ENCODE measurements at regions not wholly inside any gene's neighbourhood (a gene's known extent, or its start where the extent isn't known, plus 50 kb on each side); places are given as distances from the start of the nearest gene placed in this dataset.

DNA sequence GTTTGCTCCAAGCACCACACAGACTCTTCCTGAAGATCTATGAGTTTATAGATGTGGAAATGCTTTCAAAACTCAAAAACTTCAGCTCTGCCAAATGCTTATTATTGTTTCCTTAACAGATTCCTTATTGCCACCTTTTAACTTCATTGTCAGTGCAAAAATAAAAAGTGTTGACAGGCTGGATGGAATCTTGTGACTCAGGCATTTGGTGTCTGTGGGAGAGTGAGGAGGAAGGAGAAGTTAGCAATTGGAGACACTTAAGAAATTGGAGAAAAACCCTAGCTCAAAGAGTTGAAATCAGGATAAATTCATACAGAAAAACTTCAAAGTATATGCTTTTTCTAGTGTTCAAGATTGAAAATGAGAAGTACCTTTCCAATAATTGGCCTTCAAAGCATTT, 140.6 kb upstream of the PUM3 start:
- DNase-seq (ENCODE audit: low read depth) = no peak
- TF ChIP-seq, protein P1, sequence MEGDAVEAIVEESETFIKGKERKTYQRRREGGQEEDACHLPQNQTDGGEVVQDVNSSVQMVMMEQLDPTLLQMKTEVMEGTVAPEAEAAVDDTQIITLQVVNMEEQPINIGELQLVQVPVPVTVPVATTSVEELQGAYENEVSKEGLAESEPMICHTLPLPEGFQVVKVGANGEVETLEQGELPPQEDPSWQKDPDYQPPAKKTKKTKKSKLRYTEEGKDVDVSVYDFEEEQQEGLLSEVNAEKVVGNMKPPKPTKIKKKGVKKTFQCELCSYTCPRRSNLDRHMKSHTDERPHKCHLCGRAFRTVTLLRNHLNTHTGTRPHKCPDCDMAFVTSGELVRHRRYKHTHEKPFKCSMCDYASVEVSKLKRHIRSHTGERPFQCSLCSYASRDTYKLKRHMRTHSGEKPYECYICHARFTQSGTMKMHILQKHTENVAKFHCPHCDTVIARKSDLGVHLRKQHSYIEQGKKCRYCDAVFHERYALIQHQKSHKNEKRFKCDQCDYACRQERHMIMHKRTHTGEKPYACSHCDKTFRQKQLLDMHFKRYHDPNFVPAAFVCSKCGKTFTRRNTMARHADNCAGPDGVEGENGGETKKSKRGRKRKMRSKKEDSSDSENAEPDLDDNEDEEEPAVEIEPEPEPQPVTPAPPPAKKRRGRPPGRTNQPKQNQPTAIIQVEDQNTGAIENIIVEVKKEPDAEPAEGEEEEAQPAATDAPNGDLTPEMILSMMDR (conservative IDR thresholded peaks at IDR 0.05; ENCODE audit: control insufficient read depth, insufficient read depth, low read depth, low read length) = no peak

DNA sequence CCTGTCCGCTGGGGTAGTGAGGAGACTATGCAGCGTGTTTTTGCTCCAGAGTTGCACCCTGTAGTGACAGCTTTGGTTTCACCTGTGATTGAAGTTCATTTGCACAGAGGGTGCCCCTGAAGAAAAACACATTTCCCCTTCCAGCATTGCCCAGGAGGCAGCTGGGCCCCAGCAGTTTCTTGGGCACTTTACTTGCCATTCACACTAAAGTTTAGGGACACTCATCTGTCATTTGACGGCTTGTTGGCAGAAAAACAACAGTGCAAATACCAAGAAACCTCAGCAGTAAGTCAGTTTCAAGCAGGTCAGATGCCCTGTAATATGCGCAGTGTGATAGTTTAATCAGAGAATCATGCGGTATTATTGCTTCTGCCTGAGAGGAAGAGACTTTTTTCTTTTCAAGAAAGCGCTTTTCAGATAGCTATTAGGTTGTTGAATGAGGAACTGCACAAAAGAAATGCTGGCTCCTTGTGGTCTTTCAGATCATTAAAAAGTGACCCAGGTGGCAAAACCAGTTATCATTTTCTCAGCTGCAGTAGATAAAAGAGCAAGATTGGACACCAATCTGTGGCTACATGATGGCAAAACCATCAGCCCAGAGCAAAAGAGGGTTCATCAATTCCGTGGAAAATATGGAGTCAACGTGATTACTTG, 136.2 kb upstream of the PUM3 start:
- no peak for DNase-seq (ENCODE audit: low read depth)
- TF ChIP-seq, protein P1 (conservative IDR thresholded peaks at IDR 0.05; ENCODE audit: control insufficient read depth, insufficient read depth, low read depth, low read length) = no peak
- no peak overlapping the region for H3K4me3 ChIP-seq (ENCODE audit: control insufficient read depth, low read depth, low read length)

More for the DNA sequence above, 140.6 kb upstream of the PUM3 start:
- H3K4me3 ChIP-seq (ENCODE audit: control insufficient read depth, low read depth, low read length) = no peak overlapping the region

DNA sequence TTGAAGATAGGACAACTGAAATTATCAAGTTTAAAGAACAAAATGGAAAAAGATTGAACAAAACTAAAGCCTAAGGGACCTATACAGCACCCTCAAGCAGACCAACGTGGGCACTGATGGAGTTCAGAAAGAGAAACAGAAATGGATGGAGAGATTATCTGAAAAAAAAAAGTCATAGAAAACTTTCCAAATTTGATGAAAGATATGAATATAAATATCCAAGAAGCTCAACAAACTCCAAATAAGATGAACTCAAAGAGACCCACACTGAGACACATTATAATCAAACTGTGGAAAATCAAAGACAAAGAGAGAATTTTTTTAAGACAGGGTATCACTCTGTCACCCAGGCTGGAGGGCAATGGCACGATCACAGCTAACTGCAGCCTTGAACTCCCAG, 128.6 kb upstream of the PUM3 start:
- H3K4me3 ChIP-seq (ENCODE audit: control insufficient read depth, low read depth, low read length) = no peak overlapping the region
- DNase-seq (ENCODE audit: low read depth) = no peak
- TF ChIP-seq, protein P1 (conservative IDR thresholded peaks at IDR 0.05; ENCODE audit: control insufficient read depth, insufficient read depth, low read depth, low read length) = no peak

DNA sequence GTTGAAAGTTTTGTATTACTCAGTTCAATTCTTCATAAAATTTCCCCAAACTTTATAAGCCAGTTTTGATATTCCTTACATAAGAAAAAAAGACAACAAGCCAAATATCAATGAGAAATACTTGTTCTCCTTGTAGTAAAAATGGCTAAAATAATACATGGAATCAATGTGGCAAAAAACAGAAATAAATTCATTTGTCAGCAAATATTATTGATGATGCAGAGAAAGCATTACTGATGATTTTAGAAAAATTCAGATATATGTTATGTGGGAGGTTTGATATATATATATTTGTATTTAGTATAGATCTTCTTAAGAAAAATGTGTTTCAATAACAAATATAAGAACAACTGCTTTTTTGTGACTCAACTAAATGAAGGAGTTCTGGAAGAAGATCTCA, 127.0 kb upstream of the PUM3 start:
- no peak for DNase-seq (ENCODE audit: low read depth)
- no peak overlapping the region for H3K4me3 ChIP-seq (ENCODE audit: control insufficient read depth, low read depth, low read length)
- TF ChIP-seq, protein P1 (conservative IDR thresholded peaks at IDR 0.05; ENCODE audit: control insufficient read depth, insufficient read depth, low read depth, low read length) = no peak

DNA sequence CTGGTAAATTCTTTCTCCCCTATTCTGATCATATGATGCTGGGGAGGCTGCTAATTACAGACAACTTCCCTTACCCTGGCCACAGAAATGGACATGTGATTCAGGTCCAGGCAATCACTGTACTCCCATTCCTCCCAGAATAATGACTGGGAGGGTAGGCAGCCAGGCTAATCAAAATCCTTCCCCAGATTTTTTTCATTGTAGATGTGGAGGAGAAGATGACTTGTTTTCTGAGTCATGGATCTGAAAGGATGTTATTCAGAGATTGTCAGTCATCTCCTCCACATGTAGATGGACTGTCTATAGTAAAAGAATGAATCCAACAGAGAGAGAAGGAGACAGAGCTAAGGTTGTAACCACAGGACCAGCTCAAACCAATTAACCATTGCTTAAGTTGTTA, 123.9 kb upstream of the PUM3 start:
- DNase-seq (ENCODE audit: low read depth) = peak; percentile 70
- TF ChIP-seq, protein P1 (conservative IDR thresholded peaks at IDR 0.05; ENCODE audit: control insufficient read depth, insufficient read depth, low read depth, low read length) = no peak
- no peak overlapping the region for H3K4me3 ChIP-seq (ENCODE audit: control insufficient read depth, low read depth, low read length)

DNA sequence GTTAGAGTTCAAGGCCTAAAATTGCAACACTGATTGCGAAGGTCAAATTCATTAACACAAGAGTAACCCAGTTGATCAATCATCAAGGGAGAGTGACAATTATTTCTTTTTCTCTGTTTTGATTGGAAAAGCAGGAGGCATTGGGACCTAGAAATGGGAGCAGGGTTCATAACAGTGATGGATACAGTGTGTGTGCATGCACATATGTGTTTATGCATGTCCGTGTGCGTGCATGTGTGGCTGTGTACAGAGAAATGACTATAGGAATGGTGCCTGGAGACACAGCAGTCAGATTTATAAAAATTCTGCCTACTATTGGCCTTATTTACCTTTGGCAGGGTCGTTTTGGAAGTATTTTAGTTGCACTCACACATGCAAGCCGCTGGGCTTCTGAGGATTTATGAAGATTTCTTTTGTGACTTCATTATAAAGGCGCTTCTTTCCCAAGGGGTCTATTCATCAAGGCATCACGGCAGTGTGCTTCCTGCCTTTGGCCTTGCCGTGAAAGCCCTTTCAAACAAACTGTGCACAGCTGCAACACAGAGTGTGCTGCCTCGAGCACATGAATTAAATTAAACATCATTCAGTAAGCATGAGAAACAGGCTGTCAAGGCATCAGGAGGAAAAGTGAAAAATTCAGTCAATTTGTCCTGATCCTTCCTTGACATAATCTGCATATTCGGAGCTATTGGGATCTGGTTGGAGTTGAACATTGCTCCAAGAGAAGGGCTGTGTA, 122.8 kb upstream of the PUM3 start:
- TF ChIP-seq, protein P1 (conservative IDR thresholded peaks at IDR 0.05; ENCODE audit: control insufficient read depth, insufficient read depth, low read depth, low read length) = no peak
- peak; percentile 55 for DNase-seq (ENCODE audit: low read depth)
- H3K4me3 ChIP-seq (ENCODE audit: control insufficient read depth, low read depth, low read length) = no peak overlapping the region
